Cardiac muscle cell (in vitro differentiated cells and primary cell): ENCODE measurements at regions not wholly inside any gene's neighbourhood (a gene's known extent, or its start where the extent isn't known, plus 50 kb on each side); places are given as distances from the start of the nearest gene placed in this dataset.

Experiments
- DNase-seq, 2 donors: peaks; one replicate each; pipeline versions ENCODE4 v3.0.0 to v3.0.0-alpha.2; 2010 to 2017; ENCODE audit warnings: low read depth in 1 of 2, low spot score in 1 of 2
- H3K27ac ChIP-seq: fragments of 200-600 bp; sonication (generic); 2 replicates; pipeline ENCODE4 v1.5.1; 2016
- H3K27me3 ChIP-seq: fragments of 200-600 bp; sonication (generic); 2 replicates; pipeline ENCODE4 v1.6.0; 2016; ENCODE audit warnings: control low read depth
- H3K36me3 ChIP-seq: fragments of 200-600 bp; sonication (generic); 2 replicates; pipeline ENCODE4 v1.5.1; 2016; ENCODE audit warnings: control low read depth
- H3K4me1 ChIP-seq: fragments of 200-600 bp; sonication (generic); 2 replicates; pipeline ENCODE4 v1.8.1; 2017; ENCODE audit warnings: low read depth, mild to moderate bottlenecking, mixed run types
- H3K4me3 ChIP-seq: fragments of 200-600 bp; sonication (generic); 2 replicates; pipeline ENCODE4 v1.5.1; 2016; ENCODE audit warnings: mild to moderate bottlenecking
- H3K9me3 ChIP-seq: fragments of 200-600 bp; sonication (generic); 2 replicates; pipeline ENCODE4 v1.5.1; 2017; ENCODE audit warnings: low read depth, mild to moderate bottlenecking, control low read depth
- CTCF ChIP-seq: IDR thresholded peaks from 2 replicates; pipeline ENCODE4 v1.5.1; 2012; ENCODE audit warnings: low read depth, mild to moderate bottlenecking, low read length

GRCh38 chr4:157908691-157909090, 264.1 kb downstream of the GASK1B start:
- DNase-seq = no peak
- H3K4me1 ChIP-seq = no peaks in the 10 kb centered on the region
- H3K4me3 ChIP-seq = no peak overlapping the region
- H3K36me3 ChIP-seq = no peaks in the 10 kb centered on the region
- H3K9me3 ChIP-seq = no peaks in the 10 kb centered on the region
- no peaks in the 10 kb centered on the region for H3K27me3 ChIP-seq
- TF ChIP-seq CTCF = no peak
- H3K27ac ChIP-seq = no peak overlapping the region

- Histone ChIP-seq H3K27ac (no peak overlapping the region), H3K9me3 (no peaks in the 10 kb centered on the region), H3K36me3 (no peaks in the 10 kb centered on the region), H3K4me1 (no peaks in the 10 kb centered on the region), H3K27me3 (no peaks in the 10 kb centered on the region), H3K4me3 (no peak overlapping the region)
- no peak for DNase-seq
- TF ChIP-seq CTCF = no peak
Measured at GRCh38 chr4:157908031-157908430, 264.8 kb downstream of the GASK1B start.

- H3K27ac ChIP-seq = no peak overlapping the region
Measured at GRCh38 chr4:157907226-157907946, 265.4 kb downstream of the GASK1B start.

GRCh38 chr4:157898836-157899605, 273.8 kb downstream of the GASK1B start:
- DNase-seq = no peak
- no peak overlapping the region for H3K27ac ChIP-seq
- peaks cover 4% of the 10 kb centered on the region for H3K4me1 ChIP-seq

More at GRCh38 chr4:157907226-157907946, 265.4 kb downstream of the GASK1B start:
- H3K4me1 ChIP-seq = no peaks in the 10 kb centered on the region
- DNase-seq = no peak
- H3K27me3 ChIP-seq = no peaks in the 10 kb centered on the region
- no peaks in the 10 kb centered on the region for H3K9me3 ChIP-seq
- H3K4me3 ChIP-seq = no peak overlapping the region
- no peak for TF ChIP-seq CTCF
- H3K36me3 ChIP-seq = no peaks in the 10 kb centered on the region

GRCh38 chr4:157897855-157898370, 274.9 kb downstream of the GASK1B start:
- Histone ChIP-seq H3K4me3 (no peak overlapping the region), H3K27ac (no peak overlapping the region), H3K4me1 (peaks cover 4% of the 10 kb centered on the region), H3K36me3 (no peaks in the 10 kb centered on the region), H3K9me3 (no peaks in the 10 kb centered on the region), H3K27me3 (no peaks in the 10 kb centered on the region)
- no peak for TF ChIP-seq CTCF
- DNase-seq = no peak

More at GRCh38 chr4:157898836-157899605, 273.8 kb downstream of the GASK1B start:
- TF ChIP-seq CTCF = no peak
- Histone ChIP-seq H3K27me3 (no peaks in the 10 kb centered on the region), H3K4me3 (no peak overlapping the region), H3K9me3 (no peaks in the 10 kb centered on the region), H3K36me3 (no peaks in the 10 kb centered on the region)
